Panc1 (cell line): ENCODE measurements at regions not wholly inside any gene's neighbourhood (a gene's known extent, or its start where the extent isn't known, plus 50 kb on each side); places are given as distances from the start of the nearest gene placed in this dataset.

Experiments
- ATAC-seq: fragments of 200-7000 bp; cut with Tn5 transposase; 2 replicates; pipeline ENCODE4 v1.9.1; 2020; ENCODE audit warnings: mild to moderate bottlenecking, moderate library complexity
- BruUV-seq: library from RNA; stranded (reverse); fragments of 400-500 nt; replicated peaks from 2 replicates; lab custom pipeline; 2021; lab: Mats Ljungman, UMichigan
- CTCF ChIA-PET: fragments of 300-600 bp; sonication (Branson Sonifier 250); formaldehyde crosslinking; loops from one replicate; lab custom pipeline; 2022; ENCODE audit warnings: antibody characterized with exemption; lab: Charles Lee
- POLR2A ChIA-PET: fragments of 300-600 bp; sonication (Branson Sonifier 250); formaldehyde crosslinking; loops from one replicate; lab custom pipeline; 2022; ENCODE audit warnings: antibody characterized with exemption; lab: Charles Lee
- DNase-seq: peaks from one replicate; pipeline ENCODE4 v3.0.0-alpha.2; 2010; ENCODE audit warnings: low read depth, low spot score
- H3K27ac ChIP-seq: 2 replicates; pipeline ENCODE4 v1.5.1; 2011; ENCODE audit warnings: mild to moderate bottlenecking, low read length, inconsistent platforms
- H3K27me3 ChIP-seq: fragments of 200-500 bp; sonication (Bioruptor generic); 2 replicates; pipeline ENCODE4 v1.6.0; 2014; ENCODE audit warnings: low read length, inconsistent platforms; ENCODE audit not compliant: control insufficient read depth, insufficient read depth
- H3K36me3 ChIP-seq: fragments of 200-500 bp; sonication (Bioruptor generic); 2 replicates; pipeline ENCODE4 v1.5.1; 2014; ENCODE audit warnings: inconsistent platforms, mild to moderate bottlenecking, low read length, moderate library complexity; ENCODE audit not compliant: control insufficient read depth, insufficient read depth
- H3K4me1 ChIP-seq: 2 replicates; pipeline ENCODE4 v1.5.1; 2011; ENCODE audit warnings: inconsistent platforms, mild to moderate bottlenecking, low read length, moderate library complexity; ENCODE audit not compliant: control insufficient read depth, insufficient read depth
- H3K4me3 ChIP-seq, 2 experiments: 2 replicates each; pipeline ENCODE4 v1.5.1; 2011 to 2012; ENCODE audit warnings: low read depth in 2 of 2, low read length in 2 of 2, mild to moderate bottlenecking in 2 of 2, inconsistent platforms in 1 of 2, moderate library complexity in 1 of 2
- H3K9me3 ChIP-seq: fragments of 200-500 bp; sonication (Bioruptor generic); 2 replicates; pipeline ENCODE4 v1.5.1; 2014; ENCODE audit warnings: low read depth, mild to moderate bottlenecking, inconsistent platforms, low read length, moderate library complexity; ENCODE audit not compliant: control insufficient read depth, insufficient read depth
- POLR2AphosphoS5 ChIP-seq: IDR thresholded peaks from 2 replicates; pipeline ENCODE4 v1.6.1; 2012; ENCODE audit warnings: mild to moderate bottlenecking, low read depth, low read length, moderate library complexity
- SIN3A ChIP-seq: IDR thresholded peaks from 2 replicates; pipeline ENCODE4 v1.6.1; 2012; ENCODE audit warnings: low read depth, mild to moderate bottlenecking, low read length, moderate library complexity, borderline replicate concordance; ENCODE audit not compliant: insufficient read depth
- TCF7L2 ChIP-seq: IDR thresholded peaks from 2 replicates; pipeline ENCODE4 v1.6.1; 2011; ENCODE audit warnings: mild to moderate bottlenecking, low read depth, low read length, inconsistent platforms
- in situ Hi-C: cut with HindIII; loops from 2 replicates; pipeline ENCODE4 v1.10.0; 2016; ENCODE audit warnings: low sequenced_read_pairs, low pct_unique_long_range_greater_than_20kb
- intact Hi-C: fragments of 100-400 bp; cut with micrococcal nuclease; formaldehyde crosslinking; loops from one replicate; pipeline ENCODE4 v1.10.0; 2022; ENCODE audit not compliant: unreplicated experiment
- TF ChIP-seq, protein P1 (sequence below), 2 experiments: IDR thresholded peaks; 2 replicates each; pipeline ENCODE4 v1.6.1; 2011 to 2012; ENCODE audit warnings: low read depth in 2 of 2, control low read depth in 1 of 2, low read length in 1 of 2, mild to moderate bottlenecking in 1 of 2, moderate library complexity in 1 of 2; ENCODE audit not compliant: insufficient read depth in 1 of 2
- TF ChIP-seq, protein P2 (sequence below): fragments of 450-650 bp; IDR thresholded peaks from 2 replicates; pipeline ENCODE4 v1.5.1; 2017; ENCODE audit warnings: mild to moderate bottlenecking

- no peaks in the 10 kb centered on the region for H3K36me3 ChIP-seq
- TF ChIP-seq TCF7L2 (no peak), POLR2AphosphoS5 (no peak), SIN3A (no peak)
- TF ChIP-seq, protein P1, sequence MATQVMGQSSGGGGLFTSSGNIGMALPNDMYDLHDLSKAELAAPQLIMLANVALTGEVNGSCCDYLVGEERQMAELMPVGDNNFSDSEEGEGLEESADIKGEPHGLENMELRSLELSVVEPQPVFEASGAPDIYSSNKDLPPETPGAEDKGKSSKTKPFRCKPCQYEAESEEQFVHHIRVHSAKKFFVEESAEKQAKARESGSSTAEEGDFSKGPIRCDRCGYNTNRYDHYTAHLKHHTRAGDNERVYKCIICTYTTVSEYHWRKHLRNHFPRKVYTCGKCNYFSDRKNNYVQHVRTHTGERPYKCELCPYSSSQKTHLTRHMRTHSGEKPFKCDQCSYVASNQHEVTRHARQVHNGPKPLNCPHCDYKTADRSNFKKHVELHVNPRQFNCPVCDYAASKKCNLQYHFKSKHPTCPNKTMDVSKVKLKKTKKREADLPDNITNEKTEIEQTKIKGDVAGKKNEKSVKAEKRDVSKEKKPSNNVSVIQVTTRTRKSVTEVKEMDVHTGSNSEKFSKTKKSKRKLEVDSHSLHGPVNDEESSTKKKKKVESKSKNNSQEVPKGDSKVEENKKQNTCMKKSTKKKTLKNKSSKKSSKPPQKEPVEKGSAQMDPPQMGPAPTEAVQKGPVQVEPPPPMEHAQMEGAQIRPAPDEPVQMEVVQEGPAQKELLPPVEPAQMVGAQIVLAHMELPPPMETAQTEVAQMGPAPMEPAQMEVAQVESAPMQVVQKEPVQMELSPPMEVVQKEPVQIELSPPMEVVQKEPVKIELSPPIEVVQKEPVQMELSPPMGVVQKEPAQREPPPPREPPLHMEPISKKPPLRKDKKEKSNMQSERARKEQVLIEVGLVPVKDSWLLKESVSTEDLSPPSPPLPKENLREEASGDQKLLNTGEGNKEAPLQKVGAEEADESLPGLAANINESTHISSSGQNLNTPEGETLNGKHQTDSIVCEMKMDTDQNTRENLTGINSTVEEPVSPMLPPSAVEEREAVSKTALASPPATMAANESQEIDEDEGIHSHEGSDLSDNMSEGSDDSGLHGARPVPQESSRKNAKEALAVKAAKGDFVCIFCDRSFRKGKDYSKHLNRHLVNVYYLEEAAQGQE (IDR thresholded peaks at IDR 0.05; ENCODE audit: insufficient read depth in 1 of 2, low read depth in 2 of 2, low read length in 1 of 2), result no peak
- TF ChIP-seq, protein P2, sequence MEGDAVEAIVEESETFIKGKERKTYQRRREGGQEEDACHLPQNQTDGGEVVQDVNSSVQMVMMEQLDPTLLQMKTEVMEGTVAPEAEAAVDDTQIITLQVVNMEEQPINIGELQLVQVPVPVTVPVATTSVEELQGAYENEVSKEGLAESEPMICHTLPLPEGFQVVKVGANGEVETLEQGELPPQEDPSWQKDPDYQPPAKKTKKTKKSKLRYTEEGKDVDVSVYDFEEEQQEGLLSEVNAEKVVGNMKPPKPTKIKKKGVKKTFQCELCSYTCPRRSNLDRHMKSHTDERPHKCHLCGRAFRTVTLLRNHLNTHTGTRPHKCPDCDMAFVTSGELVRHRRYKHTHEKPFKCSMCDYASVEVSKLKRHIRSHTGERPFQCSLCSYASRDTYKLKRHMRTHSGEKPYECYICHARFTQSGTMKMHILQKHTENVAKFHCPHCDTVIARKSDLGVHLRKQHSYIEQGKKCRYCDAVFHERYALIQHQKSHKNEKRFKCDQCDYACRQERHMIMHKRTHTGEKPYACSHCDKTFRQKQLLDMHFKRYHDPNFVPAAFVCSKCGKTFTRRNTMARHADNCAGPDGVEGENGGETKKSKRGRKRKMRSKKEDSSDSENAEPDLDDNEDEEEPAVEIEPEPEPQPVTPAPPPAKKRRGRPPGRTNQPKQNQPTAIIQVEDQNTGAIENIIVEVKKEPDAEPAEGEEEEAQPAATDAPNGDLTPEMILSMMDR, result no peak
- ChIA-PET POLR2A (no interaction called here), CTCF (no interaction called here)
- no TSS peak for BruUV-seq
- intact Hi-C loops, result no loop called here
- no peaks in the 10 kb centered on the region; the same call in 1 of the 2 replicates for H3K9me3 ChIP-seq
- H3K27me3 ChIP-seq, result peaks cover 8% of the 10 kb centered on the region
- no peak overlapping the region for H3K4me3 ChIP-seq
- H3K27ac ChIP-seq, result no peak overlapping the region
- no peak for ATAC-seq
- in situ Hi-C loops, result no loop called here
- H3K4me1 ChIP-seq, result no peaks in the 10 kb centered on the region
- DNase-seq, result no peak
Measured at GRCh38 chr12:62133440-62133839, 126.8 kb upstream of the USP15 start.

- Histone ChIP-seq H3K36me3 (no peaks in the 10 kb centered on the region), H3K27me3 (peaks cover 4% of the 10 kb centered on the region), H3K4me1 (no peaks in the 10 kb centered on the region), H3K27ac (no peak overlapping the region), H3K4me3 (no peak overlapping the region), H3K9me3 (no peaks in the 10 kb centered on the region; the same call in 1 of the 2 replicates)
- ATAC-seq (no peak), DNase-seq (no peak)
- in situ Hi-C loops (no loop called here), intact Hi-C loops (no loop called here)
- POLR2A ChIA-PET, result no interaction called here
- CTCF ChIA-PET, result no interaction called here
- TF ChIP-seq, protein P1 (IDR thresholded peaks at IDR 0.05; ENCODE audit: insufficient read depth in 1 of 2, low read depth in 2 of 2, low read length in 1 of 2), result no peak
- TF ChIP-seq, protein P2, result no peak
- TF ChIP-seq POLR2AphosphoS5, result no peak
- no peak for TF ChIP-seq TCF7L2
- no peak for TF ChIP-seq SIN3A
- no TSS peak for BruUV-seq
Measured at GRCh38 chr12:62135553-62136200, 124.5 kb upstream of the USP15 start.
